ENCODE measurements at regions not wholly inside any gene's neighbourhood (a gene's known extent, or its start where the extent isn't known, plus 50 kb on each side); places are given as distances from the start of the nearest gene placed in this dataset.
"Not testable (repeated sequence)": the region's sequence is repeated elsewhere in the genome, so short reads cannot be mapped to it uniquely, and the experiment has no call there.

DNA sequence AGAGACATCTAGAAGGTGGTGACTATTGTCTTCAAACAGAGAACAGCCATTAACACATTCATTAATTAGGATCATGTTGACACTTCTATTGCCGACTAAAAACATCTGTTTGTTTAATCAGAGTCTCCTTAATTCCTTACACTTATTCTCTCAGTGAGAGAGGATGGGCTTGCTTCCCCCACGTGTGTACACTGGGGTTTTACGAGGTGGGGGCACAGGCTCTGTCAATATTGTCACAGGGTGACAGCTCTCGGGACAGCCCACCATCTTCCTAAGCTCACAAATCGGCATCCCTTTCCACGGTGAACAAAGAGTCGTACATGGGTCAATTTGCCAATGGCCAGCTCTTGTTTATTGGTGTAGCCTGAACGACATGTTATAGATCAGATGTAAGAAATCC, 413.2 kb downstream of the MIAT start:
- intact Hi-C loops (cut with DNase I; ENCODE audit: low total_unique reads): no loop called here

DNA sequence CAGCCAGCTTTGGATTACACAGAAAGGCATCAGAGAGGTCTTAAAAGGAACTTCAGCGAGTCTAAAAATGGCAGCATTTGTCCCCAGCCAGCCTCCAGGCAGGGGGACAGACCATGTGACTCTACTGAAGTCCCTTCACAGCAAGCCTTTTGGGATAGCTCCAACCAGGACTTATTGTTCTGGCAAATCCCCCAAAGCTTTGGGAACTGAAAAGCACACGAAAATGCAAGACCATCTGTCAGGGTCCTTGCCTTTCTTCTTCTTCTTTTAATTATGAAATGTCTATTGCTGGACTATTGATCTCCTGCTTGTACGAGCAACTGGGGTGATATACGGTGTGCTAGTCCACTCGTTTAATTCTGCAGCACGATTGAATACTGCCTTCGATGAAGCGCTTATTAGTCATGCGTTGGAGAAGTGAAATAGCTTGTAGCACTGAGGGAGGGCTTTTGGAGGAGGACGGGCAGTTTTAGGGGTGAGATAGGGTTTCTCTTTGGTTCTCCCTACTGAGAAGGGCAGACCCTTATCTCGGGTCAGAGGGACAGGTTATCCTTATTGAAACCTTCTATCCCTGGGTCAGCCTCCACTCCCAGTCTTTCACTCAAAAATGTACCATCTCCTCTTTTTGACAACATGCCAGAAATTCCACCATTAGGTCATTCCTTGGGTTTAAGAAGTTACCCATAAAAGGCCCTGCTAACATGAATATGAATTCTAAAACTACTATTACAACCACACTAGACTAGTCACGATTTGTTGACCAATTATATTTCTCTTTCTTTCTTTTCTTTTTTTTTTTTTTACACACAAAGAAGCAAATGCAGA, 416.4 kb downstream of the MIAT start:
- intact Hi-C loops (cut with DNase I; ENCODE audit: low total_unique reads): no loop called here
- H3K4me3 ChIP-seq: no peak overlapping the region
- H3K36me3 ChIP-seq: no peaks in the 10 kb centered on the region
- no peaks in the 10 kb centered on the region for H3K9me3 ChIP-seq
- DNase-seq (no peak), ATAC-seq (no peak)
- H3K4me1 ChIP-seq: no peaks in the 10 kb centered on the region
- no peak for TF ChIP-seq POLR2A (IDR thresholded peaks at IDR 0.05)
- TF ChIP-seq, protein P1, sequence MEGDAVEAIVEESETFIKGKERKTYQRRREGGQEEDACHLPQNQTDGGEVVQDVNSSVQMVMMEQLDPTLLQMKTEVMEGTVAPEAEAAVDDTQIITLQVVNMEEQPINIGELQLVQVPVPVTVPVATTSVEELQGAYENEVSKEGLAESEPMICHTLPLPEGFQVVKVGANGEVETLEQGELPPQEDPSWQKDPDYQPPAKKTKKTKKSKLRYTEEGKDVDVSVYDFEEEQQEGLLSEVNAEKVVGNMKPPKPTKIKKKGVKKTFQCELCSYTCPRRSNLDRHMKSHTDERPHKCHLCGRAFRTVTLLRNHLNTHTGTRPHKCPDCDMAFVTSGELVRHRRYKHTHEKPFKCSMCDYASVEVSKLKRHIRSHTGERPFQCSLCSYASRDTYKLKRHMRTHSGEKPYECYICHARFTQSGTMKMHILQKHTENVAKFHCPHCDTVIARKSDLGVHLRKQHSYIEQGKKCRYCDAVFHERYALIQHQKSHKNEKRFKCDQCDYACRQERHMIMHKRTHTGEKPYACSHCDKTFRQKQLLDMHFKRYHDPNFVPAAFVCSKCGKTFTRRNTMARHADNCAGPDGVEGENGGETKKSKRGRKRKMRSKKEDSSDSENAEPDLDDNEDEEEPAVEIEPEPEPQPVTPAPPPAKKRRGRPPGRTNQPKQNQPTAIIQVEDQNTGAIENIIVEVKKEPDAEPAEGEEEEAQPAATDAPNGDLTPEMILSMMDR (IDR thresholded peaks at IDR 0.05 in 4 of 5, conservative IDR thresholded peaks at IDR 0.05 in 1 of 5): no peak
- H3K27ac ChIP-seq: no peak overlapping the region
- H3K27me3 ChIP-seq: peaks cover 16 to 54% (median 43%) of the 10 kb centered on the region in 3 donors
- in situ Hi-C loops (cut with MboI; ENCODE audit: low sequenced_read_pairs in 4 of 4): no loop called here

More for the DNA sequence above, 413.2 kb downstream of the MIAT start:
- in situ Hi-C loops (cut with MboI; ENCODE audit: low sequenced_read_pairs in 4 of 4): no loop called here
- TF ChIP-seq, protein P1 (IDR thresholded peaks at IDR 0.05 in 4 of 5, conservative IDR thresholded peaks at IDR 0.05 in 1 of 5): no peak
- TF ChIP-seq POLR2A (IDR thresholded peaks at IDR 0.05): no peak
- Histone ChIP-seq H3K4me1 (no peaks in the 10 kb centered on the region), H3K9me3 (no peaks in the 10 kb centered on the region), H3K27ac (no peak overlapping the region), H3K4me3 (no peak overlapping the region), H3K36me3 (no peaks in the 10 kb centered on the region), H3K27me3 (peaks cover 20 to 45% (median 33%) of the 10 kb centered on the region in 3 donors)
- ATAC-seq (no peak), DNase-seq (no peak)

DNA sequence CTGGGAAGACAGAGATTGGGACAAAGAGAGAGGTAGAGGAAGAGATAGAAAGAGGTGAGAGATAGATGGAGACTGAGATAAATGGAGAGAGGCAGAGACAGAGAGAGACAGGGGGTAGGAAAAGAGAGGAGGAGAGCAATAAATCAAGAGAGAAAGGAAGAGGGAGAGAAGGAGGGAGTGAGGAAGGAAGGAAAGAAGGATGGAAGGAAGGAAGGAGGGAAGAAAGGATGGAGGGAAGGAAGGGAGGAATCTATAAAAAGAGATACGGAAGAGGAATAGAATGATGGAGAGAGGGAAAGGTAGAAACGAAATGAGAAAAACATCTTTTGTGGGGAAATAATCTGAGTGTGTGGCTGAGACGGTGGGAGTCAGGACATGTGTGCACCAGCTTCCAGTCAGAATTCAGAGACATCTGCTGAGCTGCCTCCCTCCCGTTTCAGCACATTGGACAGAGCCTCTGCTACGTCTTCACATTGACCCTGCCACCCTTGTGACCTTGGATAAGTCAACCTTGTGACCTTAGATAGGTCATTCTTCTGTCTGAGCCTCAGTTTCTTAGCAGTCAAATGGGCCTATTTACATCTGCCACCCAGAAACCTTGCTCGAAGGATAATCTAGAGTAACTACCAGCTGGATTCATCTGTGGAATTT, 417.8 kb downstream of the MIAT start:
- Histone ChIP-seq H3K9me3 (no peaks in the 10 kb centered on the region), H3K36me3 (no peaks in the 10 kb centered on the region), H3K27ac (no peak overlapping the region), H3K4me3 (no peak overlapping the region), H3K4me1 (no peaks in the 10 kb centered on the region), H3K27me3 (peaks cover 16 to 55% (median 43%) of the 10 kb centered on the region in 3 donors)
- DNase-seq (no peak), ATAC-seq (no peak)
- intact Hi-C loops (cut with DNase I; ENCODE audit: low total_unique reads): no loop called here
- in situ Hi-C loops (cut with MboI; ENCODE audit: low sequenced_read_pairs in 4 of 4): no loop called here
- TF ChIP-seq, protein P1 (IDR thresholded peaks at IDR 0.05 in 4 of 5, conservative IDR thresholded peaks at IDR 0.05 in 1 of 5): no peak
- TF ChIP-seq POLR2A (IDR thresholded peaks at IDR 0.05): no peak

DNA sequence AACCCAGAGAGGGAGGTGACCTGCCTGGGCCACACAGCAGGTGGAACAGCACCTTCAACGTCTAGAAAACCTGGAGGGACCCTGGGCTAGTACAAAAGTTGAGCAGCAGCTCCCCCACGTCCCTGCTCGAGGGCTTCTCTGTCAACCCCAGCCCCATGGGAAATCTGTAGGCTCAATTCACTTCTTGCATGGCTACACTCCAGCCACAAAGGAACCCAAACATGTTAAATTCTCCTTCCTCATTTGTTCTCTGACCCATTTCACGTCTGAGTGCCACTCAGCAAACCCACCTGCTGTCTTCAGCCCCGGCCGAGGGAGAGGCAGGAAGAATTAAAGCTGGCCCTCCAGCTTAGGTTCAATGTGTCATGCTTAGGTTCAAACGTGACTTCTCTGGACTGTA, 418.5 kb downstream of the MIAT start:
- intact Hi-C loops (cut with DNase I; ENCODE audit: low total_unique reads): no loop called here
- TF ChIP-seq, protein P1 (IDR thresholded peaks at IDR 0.05 in 4 of 5, conservative IDR thresholded peaks at IDR 0.05 in 1 of 5): no peak
- TF ChIP-seq POLR2A (IDR thresholded peaks at IDR 0.05): no peak

DNA sequence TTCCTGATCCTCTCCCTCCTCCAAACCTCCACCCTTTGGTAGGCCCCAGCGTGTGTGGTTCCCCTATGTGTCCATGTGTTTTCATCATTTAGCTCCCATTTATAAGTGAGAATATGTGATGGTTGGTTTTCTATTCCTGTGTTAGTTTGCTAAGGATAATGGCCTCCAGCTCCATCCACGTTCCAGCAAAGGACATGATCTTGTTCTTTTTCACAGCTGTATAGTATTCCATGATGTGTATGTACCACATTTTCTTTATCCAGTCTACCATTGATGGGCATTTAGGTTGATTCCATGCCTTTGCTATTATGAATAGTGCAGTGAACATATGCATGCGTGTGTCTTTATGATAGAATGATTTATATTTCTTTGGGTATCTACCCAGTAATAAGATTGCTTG, 420.7 kb downstream of the MIAT start:
- H3K4me3 ChIP-seq; H3K4me1 ChIP-seq; in situ Hi-C loops (cut with MboI; ENCODE audit: low sequenced_read_pairs in 4 of 4); DNase-seq; ATAC-seq; H3K27ac ChIP-seq; H3K36me3 ChIP-seq; intact Hi-C loops (cut with DNase I; ENCODE audit: low total_unique reads); H3K9me3 ChIP-seq: not testable (repeated sequence)
- peaks cover 7 to 42% (median 24%) of the 10 kb centered on the region in 3 donors for H3K27me3 ChIP-seq

More for the DNA sequence above, 418.5 kb downstream of the MIAT start:
- Histone ChIP-seq H3K4me3 (no peak overlapping the region), H3K27ac (no peak overlapping the region), H3K27me3 (peaks cover 16 to 51% (median 42%) of the 10 kb centered on the region in 3 donors), H3K9me3 (no peaks in the 10 kb centered on the region), H3K36me3 (no peaks in the 10 kb centered on the region), H3K4me1 (no peaks in the 10 kb centered on the region)
- ATAC-seq (no peak), DNase-seq (no peak)
- in situ Hi-C loops (cut with MboI; ENCODE audit: low sequenced_read_pairs in 4 of 4): no loop called here

Measured in gastrocnemius medialis (tissue), 4 donors.